GM12878 (cell line): ENCODE measurements at regions not wholly inside any gene's neighbourhood (a gene's known extent, or its start where the extent isn't known, plus 50 kb on each side); places are given as distances from the start of the nearest gene placed in this dataset.

Experiments used
- ATAC-seq: fragments of 200-7000 bp; cut with Tn5 transposase; 3 replicates; pipeline ENCODE4 v1.9.1; 2020; ENCODE audit warnings: mild to moderate bottlenecking, moderate library complexity
- BruUV-seq: library from RNA; stranded (reverse); fragments of 400-500 nt; replicated peaks from 2 replicates; lab custom pipeline; 2021; lab: Mats Ljungman, UMichigan
- CTCF ChIA-PET: fragments of 300-600 bp; sonication (Branson Sonifier 250); formaldehyde crosslinking; extraction: SDS; loops from one replicate; lab custom pipeline; 2021; ENCODE audit warnings: inconsistent platforms; lab: Yijun Ruan, JAX
- POLR2A ChIA-PET: fragments of 350-600 bp; formaldehyde crosslinking; extraction: SDS; loops from one replicate; lab custom pipeline; 2021; ENCODE audit warnings: inconsistent platforms; lab: Charles Lee
- RAD21 ChIA-PET: fragments of 300-600 bp; sonication (Branson Sonifier 250); formaldehyde crosslinking; loops from one replicate; lab custom pipeline; 2023; ENCODE audit warnings: antibody characterized with exemption; ENCODE audit not compliant: unreplicated experiment; lab: Charles Lee
- SMC1A ChIA-PET: fragments of 300-600 bp; sonication (Branson Sonifier 250); formaldehyde crosslinking; loops from one replicate; lab custom pipeline; 2023; ENCODE audit not compliant: unreplicated experiment, uncharacterized antibody; lab: Charles Lee
- DNase-seq: peaks from one replicate; pipeline ENCODE4 v3.0.0-alpha.2; 2011; ENCODE audit warnings: low read depth, low spot score
- FAIRE-seq: peaks from 3 replicates; lab custom pipeline; 2011; peaks lifted over from hg19 to GRCh38; lab: Jason Lieb, UNC
- H2AFZ ChIP-seq: 2 replicates; pipeline ENCODE4 v1.6.0; 2011; ENCODE audit warnings: low read depth, low read length, control low read depth; ENCODE audit not compliant: control insufficient read depth
- H3K27ac ChIP-seq: 2 replicates; pipeline ENCODE4 v1.5.1; 2011; ENCODE audit warnings: control low read depth; ENCODE audit not compliant: control insufficient read depth, insufficient read depth
- H3K27me3 ChIP-seq, 2 experiments: replicated peaks in 1 of 2; 2 replicates each; pipeline versions ENCODE4 v1.6.0 to v1.6.1; 2011; ENCODE audit warnings: low read length in 1 of 2; ENCODE audit not compliant: control insufficient read depth in 2 of 2, insufficient read depth in 2 of 2
- H3K36me3 ChIP-seq, 2 experiments: 2 replicates each; pipeline ENCODE4 v1.5.1; 2011; ENCODE audit warnings: low read length in 1 of 2; ENCODE audit not compliant: control insufficient read depth in 2 of 2, insufficient read depth in 2 of 2
- H3K4me1 ChIP-seq: 2 replicates; pipeline ENCODE4 v1.6.1; 2011; ENCODE audit warnings: mild to moderate bottlenecking, low read length, moderate library complexity, mixed read lengths; ENCODE audit not compliant: control insufficient read depth, insufficient read depth
- H3K4me2 ChIP-seq: 2 replicates; pipeline ENCODE4 v1.6.0; 2011; ENCODE audit warnings: control low read depth; ENCODE audit not compliant: control insufficient read depth, insufficient read depth
- H3K4me3 ChIP-seq: fragments of 200-600 bp; sonication (generic); 2 replicates; pipeline ENCODE4 v1.5.1; 2016
- H3K79me2 ChIP-seq: 2 replicates; pipeline ENCODE4 v1.6.0; 2011; ENCODE audit warnings: low read length; ENCODE audit not compliant: control insufficient read depth, insufficient read depth
- H3K9ac ChIP-seq: 2 replicates; pipeline ENCODE4 v1.8.0; 2011; ENCODE audit warnings: low read length, control low read depth, mixed read lengths; ENCODE audit not compliant: control insufficient read depth, insufficient read depth
- H3K9me3 ChIP-seq: replicated peaks from 3 replicates; pipeline ENCODE4 v1.5.1; 2011; ENCODE audit warnings: mild to moderate bottlenecking, low read length; ENCODE audit not compliant: control insufficient read depth, insufficient read depth
- H4K20me1 ChIP-seq: 2 replicates; pipeline ENCODE4 v1.6.0; 2011; ENCODE audit not compliant: control insufficient read depth, insufficient read depth
- BCL11A ChIP-seq: IDR thresholded peaks from 2 replicates; pipeline ENCODE4 v1.6.1; 2011; ENCODE audit warnings: low read depth, low read length
- BHLHE40 ChIP-seq, 2 experiments: fragments of 450-650 bp in 1 of 2; IDR thresholded peaks; 2 replicates each; pipeline ENCODE4 v1.6.1; 2011 to 2017; ENCODE audit warnings: low read depth in 2 of 2, borderline replicate concordance in 1 of 2, improper control_type of control experiment in 1 of 2, low read length in 1 of 2, mild to moderate bottlenecking in 1 of 2
- CREB1 ChIP-seq: IDR thresholded peaks from 2 replicates; pipeline ENCODE4 v1.6.1; 2012; ENCODE audit warnings: low read depth, mild to moderate bottlenecking, inconsistent platforms
- EP300 ChIP-seq, 2 experiments: fragments of 150-350 bp in 1 of 2; IDR thresholded peaks; 2 replicates each; pipeline ENCODE4 v1.6.1; 2011 to 2012; ENCODE audit warnings: low read depth in 2 of 2, low read length in 2 of 2, borderline replicate concordance in 1 of 2, improper control_type of control experiment in 1 of 2, inconsistent platforms in 1 of 2; ENCODE audit not compliant: control insufficient read depth in 1 of 2
- ESRRA ChIP-seq: IDR thresholded peaks from 2 replicates; pipeline ENCODE4 v1.6.1; 2012; ENCODE audit warnings: mild to moderate bottlenecking, low read length, improper control_type of control experiment
- MTA2 ChIP-seq: fragments of 450-650 bp; IDR thresholded peaks from 2 replicates; pipeline ENCODE4 v1.6.1; 2016; ENCODE audit warnings: low read depth, mild to moderate bottlenecking, moderate library complexity
- MXI1 ChIP-seq: fragments of 150-350 bp; IDR thresholded peaks from 2 replicates; pipeline ENCODE4 v1.6.1; 2011; ENCODE audit warnings: low read depth, mild to moderate bottlenecking, inconsistent platforms, low read length, improper control_type of control experiment
- NR2C1 ChIP-seq: fragments of 450-650 bp; IDR thresholded peaks from 2 replicates; pipeline ENCODE4 v1.6.1; 2017; ENCODE audit warnings: antibody characterized with exemption, mild to moderate bottlenecking, moderate library complexity
- POLR2A ChIP-seq: IDR thresholded peaks from 2 replicates; pipeline ENCODE4 v1.6.1; 2011; ENCODE audit warnings: low read depth, mild to moderate bottlenecking, low read length
- RUNX3 ChIP-seq: IDR thresholded peaks from 2 replicates; pipeline ENCODE4 v1.6.1; 2012; ENCODE audit warnings: low read length, inconsistent platforms
- SIX5 ChIP-seq: IDR thresholded peaks from 2 replicates; pipeline ENCODE4 v1.6.1; 2011; ENCODE audit warnings: mild to moderate bottlenecking, low read depth, low read length, moderate library complexity; ENCODE audit not compliant: severe bottlenecking
- SKIL ChIP-seq: fragments of 450-650 bp; IDR thresholded peaks from 2 replicates; pipeline ENCODE4 v1.6.1; 2017; ENCODE audit warnings: mild to moderate bottlenecking, low read depth, inconsistent platforms; ENCODE audit not compliant: poor library complexity, severe bottlenecking
- SMARCA5 ChIP-seq: fragments of 450-650 bp; IDR thresholded peaks from 2 replicates; pipeline ENCODE4 v1.6.1; 2017; ENCODE audit warnings: mild to moderate bottlenecking
- STAT1 ChIP-seq: fragments of 450-650 bp; conservative IDR thresholded peaks from 2 replicates; pipeline ENCODE4 v1.6.1; 2014; ENCODE audit warnings: antibody characterized with exemption, mild to moderate bottlenecking
- YY1 ChIP-seq: IDR thresholded peaks from 2 replicates; pipeline ENCODE4 v1.6.1; 2011; ENCODE audit warnings: low read depth, mild to moderate bottlenecking, low read length
- ZNF24 ChIP-seq: fragments of 450-650 bp; IDR thresholded peaks from 2 replicates; pipeline ENCODE4 v1.6.1; 2017; ENCODE audit warnings: antibody characterized with exemption, mild to moderate bottlenecking
- ZNF274 ChIP-seq: IDR thresholded peaks from one replicate; pipeline ENCODE4 v1.8.0; 2011; ENCODE audit not compliant: insufficient read length, insufficient read depth
- ZNF622 ChIP-seq: fragments of 450-650 bp; IDR thresholded peaks from 2 replicates; pipeline ENCODE4 v1.6.1; 2017; ENCODE audit warnings: mild to moderate bottlenecking, inconsistent platforms
- WGBS: methylation state at CpG from one replicate; pipeline ENCODE4 v1.1.6; 2016; ENCODE audit warnings: low lambda C conversion rate; ENCODE audit not compliant: insufficient replicate concordance, insufficient coverage; ENCODE audit errors: missing lambda C conversion rate; 5-methylcytosine and 5-hydroxymethylcytosine counted together
- in situ Hi-C: fragments of 300-500 bp; cut with MboI; formaldehyde crosslinking; loops from 9 replicates; pipeline ENCODE4 v1.14.3; 2018; ENCODE audit warnings: mixed read lengths
- intact Hi-C: fragments of 100-400 bp; cut with micrococcal nuclease; formaldehyde crosslinking; loops from one replicate; pipeline ENCODE4 v1.14.2; 2022; ENCODE audit not compliant: unreplicated experiment
- TF ChIP-seq, protein P1 (sequence below): IDR thresholded peaks from 2 replicates; pipeline ENCODE4 v1.6.1; 2012; ENCODE audit warnings: low read depth, low read length, improper control_type of control experiment

GRCh38 chr20:7240490-7240889 lies 473.0 kb downstream of the BMP2 start (continued):
- TF ChIP-seq SKIL (no peak), STAT1 (no peak), SIX5 (no peak)
- TF ChIP-seq, all 136 proteins: peak for 0

DNA sequence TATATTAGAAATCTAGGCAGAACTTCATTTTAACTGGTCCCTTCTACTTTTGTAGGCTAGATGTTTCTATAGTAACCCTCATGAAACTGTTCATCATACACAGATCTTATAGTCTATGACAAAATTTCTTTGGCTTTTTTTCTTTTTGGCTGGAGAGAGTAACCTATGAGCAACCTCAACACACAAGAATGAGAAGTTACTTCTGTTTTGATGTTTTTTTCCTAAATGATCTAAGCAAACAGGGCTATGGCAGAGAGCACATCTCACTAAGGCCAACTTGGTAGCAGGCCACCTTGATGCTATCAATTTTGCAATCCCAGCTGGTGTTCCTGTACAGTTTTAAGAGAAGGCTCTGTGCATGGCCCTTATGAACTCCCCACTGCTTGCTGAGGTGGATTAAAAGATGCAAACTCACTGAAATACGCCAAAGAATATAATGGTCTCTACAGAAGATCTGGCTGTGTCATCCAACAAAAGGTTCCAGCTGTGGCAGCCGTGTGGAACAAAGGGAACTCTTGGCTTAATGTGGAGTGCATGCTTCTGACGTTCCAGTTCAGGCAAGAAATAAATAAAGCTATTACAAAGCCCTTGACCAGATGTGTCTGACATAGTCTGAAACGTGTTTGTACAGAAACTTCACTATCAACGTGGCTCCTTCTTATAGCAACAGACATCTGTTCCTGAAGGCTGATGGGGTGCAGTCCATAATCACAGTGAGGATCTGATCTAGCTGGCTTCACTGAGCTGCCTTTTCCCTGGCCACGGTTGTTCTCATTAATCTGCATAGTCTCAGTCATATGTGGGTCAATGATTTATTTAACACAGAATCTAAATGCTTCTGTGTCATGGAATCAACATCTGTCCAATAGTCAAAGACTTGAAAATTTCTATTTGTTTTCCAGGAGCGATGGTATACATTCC lies 481.1 kb downstream of the BMP2 start:
- Histone ChIP-seq H3K4me3 (no peak overlapping the region), H2AFZ (no peak overlapping the region), H3K36me3 (no peaks in the 10 kb centered on the region), H3K9me3 (no peaks in the 10 kb centered on the region), H3K27me3 (no peaks in the 10 kb centered on the region), H4K20me1 (no peaks in the 10 kb centered on the region), H3K79me2 (no peaks in the 10 kb centered on the region), H3K27ac (no peak overlapping the region), H3K4me2 (no peak overlapping the region), H3K9ac (no peak overlapping the region), H3K4me1 (no peaks in the 10 kb centered on the region)
- ATAC-seq (no peak), DNase-seq (no peak), FAIRE-seq (no peak)
- ChIA-PET SMC1A (interaction anchor here (1.0 to 1.3 kb wide), 3 partner anchors 19 to 135 kb away, joined by 3 to 5 read pairs (median 3); no protein-coding TSS in a partner anchor), POLR2A (no interaction called here), CTCF (interaction anchor here (1.3 to 1.7 kb wide), 2 partner anchors 11 to 30 kb away, joined by 4 read pairs; no protein-coding TSS in a partner anchor), RAD21 (no interaction called here)
- 0% methylated on average over 7 of the region's 7 CpGs for WGBS
- in situ Hi-C loops = no loop called here
- intact Hi-C loops = no loop called here
- no peak for TF ChIP-seq RUNX3
- TF ChIP-seq SMARCA5 = no peak
- TF ChIP-seq, protein P1, sequence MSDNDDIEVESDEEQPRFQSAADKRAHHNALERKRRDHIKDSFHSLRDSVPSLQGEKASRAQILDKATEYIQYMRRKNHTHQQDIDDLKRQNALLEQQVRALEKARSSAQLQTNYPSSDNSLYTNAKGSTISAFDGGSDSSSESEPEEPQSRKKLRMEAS = no peak
- TF ChIP-seq POLR2A = no peak
- no peak for TF ChIP-seq ZNF274
- no peak for TF ChIP-seq MXI1
- no peak for TF ChIP-seq NR2C1
- TF ChIP-seq BCL11A = no peak
- no peak for TF ChIP-seq EP300 (IDR thresholded peaks at IDR 0.05; ENCODE audit: borderline replicate concordance in 1 of 2, control insufficient read depth in 1 of 2, low read depth in 2 of 2, low read length in 2 of 2)
- TF ChIP-seq ESRRA = no peak
- no peak for TF ChIP-seq YY1
- TF ChIP-seq ZNF622 = no peak
- TF ChIP-seq BHLHE40 (IDR thresholded peaks at IDR 0.05; ENCODE audit: borderline replicate concordance in 1 of 2, low read depth in 2 of 2, low read length in 1 of 2) = no peak
- TF ChIP-seq CREB1 = no peak
- TF ChIP-seq MTA2 = no peak
- TF ChIP-seq ZNF24 = no peak
- BruUV-seq = no TSS peak
